ENCODE measurements at regions not wholly inside any gene's neighbourhood (a gene's known extent, or its start where the extent isn't known, plus 50 kb on each side); places are given as distances from the start of the nearest gene placed in this dataset.

GRCh38 chr10:128623776-128624175 lies 497.6 kb upstream of the MKI67 start:
- DNase-seq (ENCODE audit: extremely low read depth in 1 of 4, low spot score in 3 of 4) = no peak
- POLR2A ChIA-PET = no interaction called here
- WGBS (ENCODE audit: insufficient coverage, low coverage, missing lambda C conversion rate) = 80% methylated on average over 13 of the region's 15 CpGs
- H3K9me1 ChIP-seq (ENCODE audit: control insufficient read depth, insufficient read depth, low read length) = no peaks in the 10 kb centered on the region
- in situ Hi-C loops (cut with MboI) = no loop called here
- no peaks in the 10 kb centered on the region for H3K27me3 ChIP-seq (ENCODE audit: control insufficient read depth in 2 of 2, insufficient read depth in 2 of 2, low read length in 2 of 2)
- no TSS peak for BruUV-seq (replicated peaks)
- no peak overlapping the region for H3K27ac ChIP-seq (ENCODE audit: extremely low read depth, low read depth, low read length)
- H3K4me3 ChIP-seq = no peak overlapping the region
- no peaks in the 10 kb centered on the region for H4K20me1 ChIP-seq (replicated peaks; ENCODE audit: control insufficient read depth, insufficient read depth, low read length)
- CTCF ChIA-PET (ENCODE audit: low intra/inter-chr PET ratio) = no interaction called here
- intact Hi-C loops (cut with micrococcal nuclease) = no loop called here
- no peak overlapping the region for H3K4me2 ChIP-seq (ENCODE audit: insufficient read depth, low read length)
- H2AFZ ChIP-seq (ENCODE audit: low read depth, low read length) = no peak overlapping the region
- H3K9ac ChIP-seq (ENCODE audit: insufficient read depth in 1 of 2, low read depth in 2 of 2, low read length in 2 of 2) = no peak overlapping the region
- H3K4me1 ChIP-seq (replicated peaks in 1 of 2; ENCODE audit: control insufficient read depth in 2 of 2, insufficient read depth in 2 of 2, low read length in 2 of 2) = peaks cover 5 to 9% of the 10 kb centered on the region in 2 experiments; a peak in 4 of 5 replicates
- no peaks in the 10 kb centered on the region for H3K9me3 ChIP-seq (replicated peaks; ENCODE audit: control insufficient read depth, insufficient read depth, low read depth, low read length)
- no peaks in the 10 kb centered on the region for H3K36me3 ChIP-seq (ENCODE audit: control insufficient read depth, insufficient read depth, low read length)
- no peak for FAIRE-seq
- no peaks in the 10 kb centered on the region for H3K79me2 ChIP-seq (ENCODE audit: control insufficient read depth, insufficient read depth, low read length)
- ATAC-seq = no peak
- TF ChIP-seq ZNF639 (CRISPR knock-in tag; conservative IDR thresholded peaks at IDR 0.05 in 1 of 2, IDR thresholded peaks at IDR 0.05 in 1 of 2) (no peak), CBFA2T3 (IDR thresholded peaks at IDR 0.05) (no peak), FOXJ2 (tag; IDR thresholded peaks at IDR 0.05) (no peak), HINFP (tag; conservative IDR thresholded peaks at IDR 0.05; ENCODE audit: low read depth) (no peak), SRF (CRISPR knock-in tag; IDR thresholded peaks at IDR 0.05) (no peak), TAF15 (IDR thresholded peaks at IDR 0.05; ENCODE audit: low read depth, low read length) (no peak), EHMT2 (IDR thresholded peaks at IDR 0.05) (no peak), ZNF354B (CRISPR knock-in tag; IDR thresholded peaks at IDR 0.05) (no peak), POLR2AphosphoS2 (IDR thresholded peaks at IDR 0.05; ENCODE audit: low read length) (no peak), ZNF436 (CRISPR knock-in tag; IDR thresholded peaks at IDR 0.05) (no peak), NR4A1 (CRISPR knock-in tag; IDR thresholded peaks at IDR 0.05) (no peak), NR4A1 (tag; IDR thresholded peaks at IDR 0.05) (no peak)
- TF ChIP-seq, protein P1, sequence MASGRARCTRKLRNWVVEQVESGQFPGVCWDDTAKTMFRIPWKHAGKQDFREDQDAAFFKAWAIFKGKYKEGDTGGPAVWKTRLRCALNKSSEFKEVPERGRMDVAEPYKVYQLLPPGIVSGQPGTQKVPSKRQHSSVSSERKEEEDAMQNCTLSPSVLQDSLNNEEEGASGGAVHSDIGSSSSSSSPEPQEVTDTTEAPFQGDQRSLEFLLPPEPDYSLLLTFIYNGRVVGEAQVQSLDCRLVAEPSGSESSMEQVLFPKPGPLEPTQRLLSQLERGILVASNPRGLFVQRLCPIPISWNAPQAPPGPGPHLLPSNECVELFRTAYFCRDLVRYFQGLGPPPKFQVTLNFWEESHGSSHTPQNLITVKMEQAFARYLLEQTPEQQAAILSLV (tag; IDR thresholded peaks at IDR 0.05) = no peak
- TF ChIP-seq, protein P2, sequence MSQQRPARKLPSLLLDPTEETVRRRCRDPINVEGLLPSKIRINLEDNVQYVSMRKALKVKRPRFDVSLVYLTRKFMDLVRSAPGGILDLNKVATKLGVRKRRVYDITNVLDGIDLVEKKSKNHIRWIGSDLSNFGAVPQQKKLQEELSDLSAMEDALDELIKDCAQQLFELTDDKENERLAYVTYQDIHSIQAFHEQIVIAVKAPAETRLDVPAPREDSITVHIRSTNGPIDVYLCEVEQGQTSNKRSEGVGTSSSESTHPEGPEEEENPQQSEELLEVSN (IDR thresholded peaks at IDR 0.05; ENCODE audit: borderline replicate concordance in 1 of 2, extremely low read depth in 1 of 2, insufficient read depth in 1 of 2, insufficient read length in 1 of 2, low read depth in 1 of 2, low read length in 1 of 2, poor library complexity in 1 of 2, severe bottlenecking in 1 of 2) = no peak
- TF ChIP-seq, protein P3, sequence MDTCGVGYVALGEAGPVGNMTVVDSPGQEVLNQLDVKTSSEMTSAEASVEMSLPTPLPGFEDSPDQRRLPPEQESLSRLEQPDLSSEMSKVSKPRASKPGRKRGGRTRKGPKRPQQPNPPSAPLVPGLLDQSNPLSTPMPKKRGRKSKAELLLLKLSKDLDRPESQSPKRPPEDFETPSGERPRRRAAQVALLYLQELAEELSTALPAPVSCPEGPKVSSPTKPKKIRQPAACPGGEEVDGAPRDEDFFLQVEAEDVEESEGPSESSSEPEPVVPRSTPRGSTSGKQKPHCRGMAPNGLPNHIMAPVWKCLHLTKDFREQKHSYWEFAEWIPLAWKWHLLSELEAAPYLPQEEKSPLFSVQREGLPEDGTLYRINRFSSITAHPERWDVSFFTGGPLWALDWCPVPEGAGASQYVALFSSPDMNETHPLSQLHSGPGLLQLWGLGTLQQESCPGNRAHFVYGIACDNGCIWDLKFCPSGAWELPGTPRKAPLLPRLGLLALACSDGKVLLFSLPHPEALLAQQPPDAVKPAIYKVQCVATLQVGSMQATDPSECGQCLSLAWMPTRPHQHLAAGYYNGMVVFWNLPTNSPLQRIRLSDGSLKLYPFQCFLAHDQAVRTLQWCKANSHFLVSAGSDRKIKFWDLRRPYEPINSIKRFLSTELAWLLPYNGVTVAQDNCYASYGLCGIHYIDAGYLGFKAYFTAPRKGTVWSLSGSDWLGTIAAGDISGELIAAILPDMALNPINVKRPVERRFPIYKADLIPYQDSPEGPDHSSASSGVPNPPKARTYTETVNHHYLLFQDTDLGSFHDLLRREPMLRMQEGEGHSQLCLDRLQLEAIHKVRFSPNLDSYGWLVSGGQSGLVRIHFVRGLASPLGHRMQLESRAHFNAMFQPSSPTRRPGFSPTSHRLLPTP (IDR thresholded peaks at IDR 0.05; ENCODE audit: borderline replicate concordance, extremely low read depth, insufficient read length) = no peak

Data from K562 (cell line).